NCI-H2196 (cell line): ENCODE measurements at regions not wholly inside any gene's neighbourhood (a gene's known extent, or its start where the extent isn't known, plus 50 kb on each side); places are given as distances from the start of the nearest gene placed in this dataset.

Experiments used
- DNase-seq: peaks from one replicate; lab custom pipeline; 2025; ENCODE audit not compliant: unreplicated experiment; lab: John Stamatoyannopoulos, UW

GRCh38 chr18:46426021-46426678, 230.9 kb downstream of the LOXHD1 start:
- DNase-seq, result no peak

DNA sequence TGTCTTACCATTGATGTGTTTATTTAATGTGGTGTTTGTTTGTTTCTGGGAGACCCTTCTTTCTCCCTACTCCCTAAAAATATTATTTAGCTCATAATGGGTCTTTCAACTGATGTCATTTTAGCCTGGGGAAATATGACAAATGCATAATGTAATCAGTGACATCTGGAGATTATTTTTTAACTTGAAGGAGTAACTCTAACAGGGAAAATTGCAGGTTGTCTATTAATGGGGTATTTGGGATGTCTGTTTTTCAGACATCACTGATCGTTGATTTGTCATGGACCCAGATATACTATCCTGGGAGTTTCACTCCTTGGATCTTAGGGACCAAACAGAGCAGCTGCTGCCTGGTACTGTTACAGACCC, 230.4 kb downstream of the LOXHD1 start:
- no peak for DNase-seq
